ENCODE measurements at regions not wholly inside any gene's neighbourhood (a gene's known extent, or its start where the extent isn't known, plus 50 kb on each side); places are given as distances from the start of the nearest gene placed in this dataset.

DNA sequence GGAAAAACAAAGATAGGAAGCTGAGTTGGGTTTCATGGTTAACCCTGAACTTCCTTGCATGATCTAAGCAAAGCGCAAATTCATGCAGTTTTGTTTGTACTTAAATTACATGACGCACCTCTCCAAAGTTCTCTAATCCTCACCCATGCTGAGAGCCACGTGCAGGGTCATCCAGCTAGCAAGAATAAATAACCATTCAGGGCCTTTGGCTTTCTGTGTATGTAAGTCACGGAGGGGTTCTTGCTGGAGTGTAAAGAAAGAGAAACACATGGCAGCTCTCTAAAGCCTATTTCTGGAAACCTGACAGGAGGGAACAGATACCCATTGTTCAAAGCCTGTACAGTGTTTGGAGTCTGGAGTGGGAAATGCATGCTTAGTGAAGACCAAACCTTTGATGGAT lies 171.7 kb upstream of the CCN2 start:
- TF ChIP-seq POLR2AphosphoS5 (IDR thresholded peaks at IDR 0.05) (no peak), POLR2A (IDR thresholded peaks at IDR 0.05) (no peak)
- TF ChIP-seq, protein P1, sequence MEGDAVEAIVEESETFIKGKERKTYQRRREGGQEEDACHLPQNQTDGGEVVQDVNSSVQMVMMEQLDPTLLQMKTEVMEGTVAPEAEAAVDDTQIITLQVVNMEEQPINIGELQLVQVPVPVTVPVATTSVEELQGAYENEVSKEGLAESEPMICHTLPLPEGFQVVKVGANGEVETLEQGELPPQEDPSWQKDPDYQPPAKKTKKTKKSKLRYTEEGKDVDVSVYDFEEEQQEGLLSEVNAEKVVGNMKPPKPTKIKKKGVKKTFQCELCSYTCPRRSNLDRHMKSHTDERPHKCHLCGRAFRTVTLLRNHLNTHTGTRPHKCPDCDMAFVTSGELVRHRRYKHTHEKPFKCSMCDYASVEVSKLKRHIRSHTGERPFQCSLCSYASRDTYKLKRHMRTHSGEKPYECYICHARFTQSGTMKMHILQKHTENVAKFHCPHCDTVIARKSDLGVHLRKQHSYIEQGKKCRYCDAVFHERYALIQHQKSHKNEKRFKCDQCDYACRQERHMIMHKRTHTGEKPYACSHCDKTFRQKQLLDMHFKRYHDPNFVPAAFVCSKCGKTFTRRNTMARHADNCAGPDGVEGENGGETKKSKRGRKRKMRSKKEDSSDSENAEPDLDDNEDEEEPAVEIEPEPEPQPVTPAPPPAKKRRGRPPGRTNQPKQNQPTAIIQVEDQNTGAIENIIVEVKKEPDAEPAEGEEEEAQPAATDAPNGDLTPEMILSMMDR (IDR thresholded peaks at IDR 0.05): no peak

Data from stomach (tissue), 4 donors.